ENCODE measurements at regions not wholly inside any gene's neighbourhood (a gene's known extent, or its start where the extent isn't known, plus 50 kb on each side); places are given as distances from the start of the nearest gene placed in this dataset.

DNA sequence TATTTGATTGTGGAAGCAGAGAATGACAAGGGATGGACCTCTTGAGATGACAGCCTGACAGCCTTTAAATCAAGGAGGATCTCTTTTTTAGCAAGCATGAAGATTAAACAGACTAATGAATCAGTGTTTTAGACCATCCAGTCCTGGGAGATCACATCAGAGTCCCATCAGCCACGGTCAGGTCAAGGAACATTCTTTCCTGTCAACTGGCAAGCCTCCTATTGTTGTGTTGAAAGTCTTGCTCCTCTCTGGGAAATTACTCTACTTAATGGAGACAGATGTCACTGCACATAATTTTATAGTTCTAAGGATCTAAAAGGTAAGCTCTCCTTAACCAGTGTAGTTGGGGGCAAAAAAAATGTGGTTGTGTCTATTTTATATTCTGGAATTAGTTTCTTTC lies 469.0 kb downstream of the TMEM182 start:
- no peak for DNase-seq
- no peaks in the 10 kb centered on the region for H3K36me3 ChIP-seq (ENCODE audit: control insufficient read depth, insufficient read depth, low read length)
- 83 to 92% methylated on average over 1 of the region's 1 CpG for WGBS, 2 experiments (ENCODE audit: insufficient coverage in 1 of 2, insufficient read length in 1 of 2)
- Mint-ChIP-seq H3K9me3 (no peaks in the 10 kb centered on the region), H3K27ac (no peak overlapping the region), H3K27me3 (ENCODE audit: insufficient read depth) (no peaks in the 10 kb centered on the region), H3K4me1 (peaks cover 4% of the 10 kb centered on the region), H3K4me3 (no peak overlapping the region), H3K36me3 (ENCODE audit: low read depth) (no peaks in the 10 kb centered on the region)
- H3K27ac ChIP-seq (ENCODE audit: low read depth, low read length), result no peak overlapping the region
- TF ChIP-seq, protein P1, sequence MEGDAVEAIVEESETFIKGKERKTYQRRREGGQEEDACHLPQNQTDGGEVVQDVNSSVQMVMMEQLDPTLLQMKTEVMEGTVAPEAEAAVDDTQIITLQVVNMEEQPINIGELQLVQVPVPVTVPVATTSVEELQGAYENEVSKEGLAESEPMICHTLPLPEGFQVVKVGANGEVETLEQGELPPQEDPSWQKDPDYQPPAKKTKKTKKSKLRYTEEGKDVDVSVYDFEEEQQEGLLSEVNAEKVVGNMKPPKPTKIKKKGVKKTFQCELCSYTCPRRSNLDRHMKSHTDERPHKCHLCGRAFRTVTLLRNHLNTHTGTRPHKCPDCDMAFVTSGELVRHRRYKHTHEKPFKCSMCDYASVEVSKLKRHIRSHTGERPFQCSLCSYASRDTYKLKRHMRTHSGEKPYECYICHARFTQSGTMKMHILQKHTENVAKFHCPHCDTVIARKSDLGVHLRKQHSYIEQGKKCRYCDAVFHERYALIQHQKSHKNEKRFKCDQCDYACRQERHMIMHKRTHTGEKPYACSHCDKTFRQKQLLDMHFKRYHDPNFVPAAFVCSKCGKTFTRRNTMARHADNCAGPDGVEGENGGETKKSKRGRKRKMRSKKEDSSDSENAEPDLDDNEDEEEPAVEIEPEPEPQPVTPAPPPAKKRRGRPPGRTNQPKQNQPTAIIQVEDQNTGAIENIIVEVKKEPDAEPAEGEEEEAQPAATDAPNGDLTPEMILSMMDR (conservative IDR thresholded peaks at IDR 0.05), result no peak
- no peak overlapping the region for H3K4me3 ChIP-seq (ENCODE audit: low read length)
- H3K4me1 ChIP-seq (ENCODE audit: control insufficient read depth, insufficient read depth, low read length), result no peaks in the 10 kb centered on the region
- H3K9me3 ChIP-seq (ENCODE audit: control insufficient read depth, low read length), result no peaks in the 10 kb centered on the region
- no peak overlapping the region for H3K9ac ChIP-seq (ENCODE audit: extremely low read depth, low read length, poor library complexity, severe bottlenecking)
- no peaks in the 10 kb centered on the region for H3K27me3 ChIP-seq (ENCODE audit: control insufficient read depth, insufficient read depth, low read length, poor library complexity, severe bottlenecking)

DNA sequence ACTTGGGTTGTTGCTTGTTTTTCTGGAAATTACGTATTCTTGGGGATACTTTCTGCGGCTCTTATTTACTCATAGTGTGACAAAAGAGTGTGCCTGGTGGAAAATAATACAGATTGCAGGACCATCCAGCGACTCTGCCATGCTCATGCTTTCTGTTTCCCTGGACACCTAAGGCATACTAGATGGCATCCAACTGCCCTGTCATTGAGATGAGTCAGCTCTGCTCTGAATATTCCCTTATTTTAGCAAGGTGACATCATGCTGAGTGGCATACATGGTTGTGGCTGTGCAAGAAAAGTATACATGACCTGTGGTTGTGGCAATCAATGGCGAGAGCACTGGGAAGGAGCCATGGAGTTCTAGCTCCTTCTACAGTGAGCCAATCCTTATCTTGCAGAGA lies 471.0 kb downstream of the TMEM182 start:
- Histone ChIP-seq H3K36me3 (ENCODE audit: control insufficient read depth, insufficient read depth, low read length) (no peaks in the 10 kb centered on the region), H3K4me3 (ENCODE audit: low read length) (no peak overlapping the region), H3K9ac (ENCODE audit: extremely low read depth, low read length, poor library complexity, severe bottlenecking) (no peak overlapping the region), H3K27ac (ENCODE audit: low read depth, low read length) (no peak overlapping the region), H3K27me3 (ENCODE audit: control insufficient read depth, insufficient read depth, low read length, poor library complexity, severe bottlenecking) (no peaks in the 10 kb centered on the region), H3K9me3 (ENCODE audit: control insufficient read depth, low read length) (no peaks in the 10 kb centered on the region), H3K4me1 (ENCODE audit: control insufficient read depth, insufficient read depth, low read length) (no peaks in the 10 kb centered on the region)
- H3K4me3 Mint-ChIP-seq, result no peak overlapping the region
- WGBS, 2 experiments (ENCODE audit: insufficient coverage in 1 of 2, insufficient read length in 1 of 2), result 93 to 96% methylated on average over 3 to 4 of the region's 4 CpGs
- peaks cover 4% of the 10 kb centered on the region for H3K4me1 Mint-ChIP-seq
- no peaks in the 10 kb centered on the region for H3K27me3 Mint-ChIP-seq (ENCODE audit: insufficient read depth)
- no peaks in the 10 kb centered on the region for H3K9me3 Mint-ChIP-seq
- H3K36me3 Mint-ChIP-seq (ENCODE audit: low read depth), result no peaks in the 10 kb centered on the region
- no peak for DNase-seq
- H3K27ac Mint-ChIP-seq, result no peak overlapping the region
- TF ChIP-seq, protein P1 (conservative IDR thresholded peaks at IDR 0.05), result no peak

DNA sequence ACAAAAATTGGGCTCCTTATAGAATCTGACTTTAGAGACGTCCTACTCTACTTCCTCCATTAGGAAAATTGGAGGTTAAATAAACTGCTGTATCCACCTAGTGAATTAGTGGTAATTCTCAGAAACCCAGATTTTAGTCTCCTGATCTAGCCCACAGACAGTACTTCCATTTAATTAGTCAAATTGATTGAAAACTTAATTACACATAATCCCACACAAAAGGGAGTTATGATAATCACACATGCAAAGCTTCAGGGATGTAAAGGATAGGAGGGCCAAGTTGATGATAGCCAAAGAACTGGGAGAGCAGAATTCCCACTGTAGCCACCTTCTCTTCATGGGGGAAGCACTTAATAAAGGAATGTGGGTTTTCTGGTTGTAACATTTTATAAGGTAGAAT lies 471.9 kb downstream of the TMEM182 start:
- Mint-ChIP-seq H3K36me3 (ENCODE audit: low read depth) (peaks cover 1% of the 10 kb centered on the region), H3K27ac (no peak overlapping the region), H3K4me1 (peaks cover 4% of the 10 kb centered on the region), H3K9me3 (peaks cover 7% of the 10 kb centered on the region), H3K4me3 (no peak overlapping the region), H3K27me3 (ENCODE audit: insufficient read depth) (no peaks in the 10 kb centered on the region)
- no peak for DNase-seq
- H3K36me3 ChIP-seq (ENCODE audit: control insufficient read depth, insufficient read depth, low read length), result no peaks in the 10 kb centered on the region
- 90% methylated on average over 1 of the region's 1 CpG; no CpG with 5 or more reads in 1 of the 2 experiments for WGBS, 2 experiments (ENCODE audit: insufficient coverage in 1 of 2, insufficient read length in 1 of 2)
- no peak overlapping the region for H3K9ac ChIP-seq (ENCODE audit: extremely low read depth, low read length, poor library complexity, severe bottlenecking)
- H3K27me3 ChIP-seq (ENCODE audit: control insufficient read depth, insufficient read depth, low read length, poor library complexity, severe bottlenecking), result no peaks in the 10 kb centered on the region
- H3K27ac ChIP-seq (ENCODE audit: low read depth, low read length), result no peak overlapping the region
- no peaks in the 10 kb centered on the region for H3K9me3 ChIP-seq (ENCODE audit: control insufficient read depth, low read length)
- H3K4me3 ChIP-seq (ENCODE audit: low read length), result no peak overlapping the region
- TF ChIP-seq, protein P1 (conservative IDR thresholded peaks at IDR 0.05), result no peak
- no peaks in the 10 kb centered on the region for H3K4me1 ChIP-seq (ENCODE audit: control insufficient read depth, insufficient read depth, low read length)

Measured in endodermal cell (in vitro differentiated cells).